ENCODE measurements at regions not wholly inside any gene's neighbourhood (a gene's known extent, or its start where the extent isn't known, plus 50 kb on each side); places are given as distances from the start of the nearest gene placed in this dataset.

GRCh38 chr11:104803776-104804175 is 94.5 kb downstream of the CASP12 start:
- no peaks in the 10 kb centered on the region for H3K9me1 ChIP-seq (ENCODE audit: control insufficient read depth, extremely low read depth, insufficient read depth, low read length)
- H3K79me2 ChIP-seq (ENCODE audit: control insufficient read depth, insufficient read depth, low read length), result no peaks in the 10 kb centered on the region
- H3K9ac ChIP-seq (ENCODE audit: control insufficient read depth, extremely low read depth, insufficient read depth, low read length), result no peak overlapping the region
- FAIRE-seq (no peak), DNase-seq (ENCODE audit: low read depth, low spot score) (no peak)
- dilution Hi-C loops (cut with MboI; ENCODE audit: extremely low pct_ligation_motif_present, low sequenced_read_pairs), result no loop called here
- H3K4me2 ChIP-seq (ENCODE audit: control insufficient read depth, extremely low read depth, insufficient read depth, low read depth, low read length), result no peak overlapping the region
- no peak for TF ChIP-seq EZH2 (IDR thresholded peaks at IDR 0.05; ENCODE audit: low read length)
- TF ChIP-seq, protein P1, sequence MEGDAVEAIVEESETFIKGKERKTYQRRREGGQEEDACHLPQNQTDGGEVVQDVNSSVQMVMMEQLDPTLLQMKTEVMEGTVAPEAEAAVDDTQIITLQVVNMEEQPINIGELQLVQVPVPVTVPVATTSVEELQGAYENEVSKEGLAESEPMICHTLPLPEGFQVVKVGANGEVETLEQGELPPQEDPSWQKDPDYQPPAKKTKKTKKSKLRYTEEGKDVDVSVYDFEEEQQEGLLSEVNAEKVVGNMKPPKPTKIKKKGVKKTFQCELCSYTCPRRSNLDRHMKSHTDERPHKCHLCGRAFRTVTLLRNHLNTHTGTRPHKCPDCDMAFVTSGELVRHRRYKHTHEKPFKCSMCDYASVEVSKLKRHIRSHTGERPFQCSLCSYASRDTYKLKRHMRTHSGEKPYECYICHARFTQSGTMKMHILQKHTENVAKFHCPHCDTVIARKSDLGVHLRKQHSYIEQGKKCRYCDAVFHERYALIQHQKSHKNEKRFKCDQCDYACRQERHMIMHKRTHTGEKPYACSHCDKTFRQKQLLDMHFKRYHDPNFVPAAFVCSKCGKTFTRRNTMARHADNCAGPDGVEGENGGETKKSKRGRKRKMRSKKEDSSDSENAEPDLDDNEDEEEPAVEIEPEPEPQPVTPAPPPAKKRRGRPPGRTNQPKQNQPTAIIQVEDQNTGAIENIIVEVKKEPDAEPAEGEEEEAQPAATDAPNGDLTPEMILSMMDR (optimal IDR thresholded peaks at IDR 0.05 in 1 of 3, IDR thresholded peaks at IDR 0.05 in 1 of 3, conservative IDR thresholded peaks at IDR 0.05 in 1 of 3; ENCODE audit: extremely low read depth in 1 of 3, insufficient read depth in 2 of 3, low read length in 3 of 3), result no peak
- H3K9me3 ChIP-seq (ENCODE audit: control insufficient read depth, low read depth, low read length), result no peaks in the 10 kb centered on the region
- no peaks in the 10 kb centered on the region for H4K20me1 ChIP-seq (ENCODE audit: control insufficient read depth, extremely low read depth, insufficient read depth, low read length)
- no peaks in the 10 kb centered on the region for H3K36me3 ChIP-seq (ENCODE audit: control insufficient read depth in 2 of 2, extremely low read depth in 1 of 2, insufficient read depth in 2 of 2, low read length in 2 of 2)
- no peaks in the 10 kb centered on the region for H3K4me1 ChIP-seq (ENCODE audit: control insufficient read depth, extremely low read depth, insufficient read depth, low read length)
- no peak overlapping the region for H3K27ac ChIP-seq (ENCODE audit: control insufficient read depth, insufficient read depth, low read length)
- no peak overlapping the region for H2AFZ ChIP-seq (ENCODE audit: control insufficient read depth, low read length)
- no peak overlapping the region for H3K4me3 ChIP-seq (ENCODE audit: control insufficient read depth in 2 of 3, extremely low read depth in 1 of 3, insufficient read depth in 2 of 3, low read depth in 1 of 3, low read length in 3 of 3)
- H3K27me3 ChIP-seq (ENCODE audit: control insufficient read depth, extremely low read depth, insufficient read depth, low read length), result no peaks in the 10 kb centered on the region

DNA sequence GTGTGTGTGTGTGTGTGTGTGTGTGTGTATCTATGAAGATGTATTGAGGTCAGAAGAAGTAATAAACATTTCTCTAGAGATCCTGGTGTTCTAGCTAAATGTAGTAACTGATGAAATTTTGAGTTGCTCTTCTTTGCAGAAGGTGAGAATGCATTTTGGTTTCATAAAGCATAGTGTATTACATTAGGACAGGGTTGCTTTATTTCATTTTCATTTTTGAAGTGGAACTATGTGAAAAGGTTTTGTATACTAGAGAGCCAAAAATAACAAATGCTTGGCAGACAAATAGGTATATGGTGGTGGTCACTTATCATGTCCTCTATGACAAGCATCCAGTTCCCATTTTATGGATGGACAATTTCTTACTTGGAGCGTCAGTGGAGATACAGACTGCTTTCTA is 99.0 kb downstream of the CASP12 start:
- Histone ChIP-seq H3K9ac (ENCODE audit: control insufficient read depth, extremely low read depth, insufficient read depth, low read length) (no peak overlapping the region), H3K4me3 (ENCODE audit: control insufficient read depth in 2 of 3, extremely low read depth in 1 of 3, insufficient read depth in 2 of 3, low read depth in 1 of 3, low read length in 3 of 3) (no peak overlapping the region), H4K20me1 (ENCODE audit: control insufficient read depth, extremely low read depth, insufficient read depth, low read length) (no peaks in the 10 kb centered on the region), H3K4me2 (ENCODE audit: control insufficient read depth, extremely low read depth, insufficient read depth, low read depth, low read length) (no peak overlapping the region), H3K4me1 (ENCODE audit: control insufficient read depth, extremely low read depth, insufficient read depth, low read length) (no peaks in the 10 kb centered on the region), H3K79me2 (ENCODE audit: control insufficient read depth, insufficient read depth, low read length) (no peaks in the 10 kb centered on the region), H2AFZ (ENCODE audit: control insufficient read depth, low read length) (peak overlapping the region; percentile 19), H3K27ac (ENCODE audit: control insufficient read depth, insufficient read depth, low read length) (no peak overlapping the region), H3K9me3 (ENCODE audit: control insufficient read depth, low read depth, low read length) (no peaks in the 10 kb centered on the region), H3K27me3 (ENCODE audit: control insufficient read depth, extremely low read depth, insufficient read depth, low read length) (no peaks in the 10 kb centered on the region), H3K36me3 (ENCODE audit: control insufficient read depth in 2 of 2, extremely low read depth in 1 of 2, insufficient read depth in 2 of 2, low read length in 2 of 2) (no peaks in the 10 kb centered on the region), H3K9me1 (ENCODE audit: control insufficient read depth, extremely low read depth, insufficient read depth, low read length) (no peaks in the 10 kb centered on the region)
- dilution Hi-C loops (cut with MboI; ENCODE audit: extremely low pct_ligation_motif_present, low sequenced_read_pairs), result no loop called here
- TF ChIP-seq, protein P1 (optimal IDR thresholded peaks at IDR 0.05 in 1 of 3, IDR thresholded peaks at IDR 0.05 in 1 of 3, conservative IDR thresholded peaks at IDR 0.05 in 1 of 3; ENCODE audit: extremely low read depth in 1 of 3, insufficient read depth in 2 of 3, low read length in 3 of 3), result no peak
- TF ChIP-seq EZH2 (IDR thresholded peaks at IDR 0.05; ENCODE audit: low read length), result no peak
- DNase-seq (ENCODE audit: low read depth, low spot score) (no peak), FAIRE-seq (no peak)
